HepG2 (cell line): ENCODE measurements at regions not wholly inside any gene's neighbourhood (a gene's known extent, or its start where the extent isn't known, plus 50 kb on each side); places are given as distances from the start of the nearest gene placed in this dataset.

Source experiments
- ATAC-seq: fragments of 200-7000 bp; cut with Tn5 transposase; 3 replicates; pipeline ENCODE4 v1.9.1; 2020; ENCODE audit warnings: mild to moderate bottlenecking, moderate library complexity
- BruUV-seq: library from RNA; stranded (reverse); fragments of 400-500 nt; replicated peaks from 2 replicates; lab custom pipeline; 2021; lab: Mats Ljungman, UMichigan
- CTCF ChIA-PET: fragments of 300-600 bp; formaldehyde crosslinking; extraction: SDS; loops from one replicate; lab custom pipeline; 2021; ENCODE audit warnings: low total read pairs, inconsistent platforms, low intra/inter-chr PET ratio; lab: Yijun Ruan, JAX
- POLR2A ChIA-PET: fragments of 350-600 bp; sonication (Branson Sonifier 250); formaldehyde crosslinking; loops from one replicate; lab custom pipeline; 2020; ENCODE audit warnings: antibody characterized with exemption, inconsistent platforms; lab: Yijun Ruan, JAX
- DNase-seq: peaks from one replicate; pipeline ENCODE4 v3.0.0-alpha.2; 2015; ENCODE audit warnings: low spot score
- FAIRE-seq: peaks from 3 replicates; lab custom pipeline; 2011; peaks lifted over from hg19 to GRCh38; lab: Jason Lieb, UNC
- H2AFZ ChIP-seq: one replicate; pipeline ENCODE4 v1.6.1; 2011; ENCODE audit warnings: low read length, inconsistent platforms
- H3K27ac ChIP-seq: fragments of 300-600 bp; 3 replicates; pipeline ENCODE4 v1.8.0; 2011; ENCODE audit warnings: mixed run types, mild to moderate bottlenecking, mixed read lengths, low read length, inconsistent platforms; ENCODE audit not compliant: insufficient read depth; ENCODE audit errors: extremely low read length
- H3K27me3 ChIP-seq, 2 experiments: fragments of 200-600 bp in 1 of 2; 2 replicates in 1 of 2; 3 replicates in 1 of 2; pipeline versions ENCODE4 v1.6.0 to v1.8.0; 2011; ENCODE audit warnings: low read length in 2 of 2, mild to moderate bottlenecking in 2 of 2, moderate library complexity in 2 of 2, inconsistent platforms in 1 of 2; ENCODE audit not compliant: insufficient read depth in 2 of 2, control insufficient read depth in 1 of 2
- H3K36me3 ChIP-seq, 2 experiments: fragments of 200-600 bp in 1 of 2; replicated peaks in 1 of 2; 2 replicates in 1 of 2; 3 replicates in 1 of 2; pipeline versions ENCODE4 v1.5.1 to v1.8.0; 2011; ENCODE audit warnings: low read length in 2 of 2, inconsistent platforms in 1 of 2; ENCODE audit not compliant: insufficient read depth in 2 of 2, control insufficient read depth in 1 of 2
- H3K4me1 ChIP-seq: 2 replicates; pipeline ENCODE4 v1.5.1; 2012; ENCODE audit warnings: low read length, inconsistent platforms; ENCODE audit not compliant: insufficient read depth
- H3K4me2 ChIP-seq: 2 replicates; pipeline ENCODE4 v1.6.0; 2011; ENCODE audit warnings: low read depth, low read length, inconsistent platforms
- H3K4me3 ChIP-seq, 3 experiments: fragments of 200-600 bp in 1 of 3; sonication (generic), shearing (Covaris generic) in 1 of 3; replicated peaks in 1 of 3; 2 replicates each; pipeline ENCODE4 v1.5.1; 2011 to 2016; ENCODE audit warnings: low read length in 3 of 3, inconsistent platforms in 2 of 3, low read depth in 2 of 3, mild to moderate bottlenecking in 2 of 3, control low read depth in 1 of 3, mixed read lengths in 1 of 3; ENCODE audit not compliant: insufficient read depth in 1 of 3
- H3K79me2 ChIP-seq: one replicate; pipeline ENCODE4 v1.6.1; 2011; ENCODE audit warnings: low read length, inconsistent platforms; ENCODE audit not compliant: insufficient read depth
- H3K9ac ChIP-seq: 2 replicates; pipeline ENCODE4 v1.6.0; 2011; ENCODE audit warnings: mild to moderate bottlenecking, low read depth, low read length, inconsistent platforms; ENCODE audit not compliant: insufficient read depth
- H3K9me3 ChIP-seq: 2 replicates; pipeline ENCODE4 v1.5.1; 2012; ENCODE audit warnings: mild to moderate bottlenecking, low read length
- H4K20me1 ChIP-seq: 2 replicates; pipeline ENCODE4 v1.6.0; 2011; ENCODE audit warnings: inconsistent platforms, mild to moderate bottlenecking, low read length, moderate library complexity; ENCODE audit not compliant: insufficient read depth
- BATF2 ChIP-seq: sonication (generic); formaldehyde crosslinking; IDR thresholded peaks from 2 replicates; pipeline ENCODE4 v1.8.0; 2022; ENCODE audit warnings: mild to moderate bottlenecking, missing genetic modification reagents, moderate library complexity
- CEBPB ChIP-seq: IDR thresholded peaks from 2 replicates; pipeline ENCODE4 v1.6.1; 2011; ENCODE audit warnings: low read depth, low read length, improper control_type of control experiment, borderline replicate concordance
- JARID2 ChIP-seq: sonication (generic); formaldehyde crosslinking; IDR thresholded peaks from 2 replicates; pipeline ENCODE4 v1.8.1; 2023; ENCODE audit warnings: missing genetic modification reagents, inconsistent platforms; ENCODE audit not compliant: insufficient replicate concordance
- NFKBIZ ChIP-seq: IDR thresholded peaks from 2 replicates; pipeline ENCODE4 v1.6.1; 2018; ENCODE audit warnings: missing genetic modification reagents, missing compliant biosample characterization
- NR1H2 ChIP-seq: sonication (generic); formaldehyde crosslinking; IDR thresholded peaks from 2 replicates; pipeline ENCODE4 v1.8.1; 2022; ENCODE audit warnings: low read depth, missing genetic modification reagents, borderline replicate concordance
- PITX1 ChIP-seq: sonication (generic); formaldehyde crosslinking; IDR thresholded peaks from 2 replicates; pipeline ENCODE4 v1.5.1; 2020; ENCODE audit warnings: mild to moderate bottlenecking, missing genetic modification reagents
- ZNF660 ChIP-seq: sonication (generic); formaldehyde crosslinking; IDR thresholded peaks from 2 replicates; pipeline ENCODE4 v1.5.1; 2020; ENCODE audit warnings: mild to moderate bottlenecking, low read depth, missing genetic modification reagents, borderline replicate concordance
- WGBS: methylation state at CpG from one replicate; pipeline ENCODE4 v1.1.6; 2017; ENCODE audit warnings: low lambda C conversion rate; 5-methylcytosine and 5-hydroxymethylcytosine counted together
- in situ Hi-C: cut with HindIII; loops from 2 replicates; pipeline ENCODE4 v1.10.0; 2017; ENCODE audit warnings: low pct_unique_long_range_greater_than_20kb; ENCODE audit not compliant: extremely low pct_ligation_motif_present
- intact Hi-C: fragments of 100-400 bp; cut with micrococcal nuclease; formaldehyde crosslinking; loops from one replicate; pipeline ENCODE4 v1.10.0; 2022; ENCODE audit not compliant: unreplicated experiment

DNA sequence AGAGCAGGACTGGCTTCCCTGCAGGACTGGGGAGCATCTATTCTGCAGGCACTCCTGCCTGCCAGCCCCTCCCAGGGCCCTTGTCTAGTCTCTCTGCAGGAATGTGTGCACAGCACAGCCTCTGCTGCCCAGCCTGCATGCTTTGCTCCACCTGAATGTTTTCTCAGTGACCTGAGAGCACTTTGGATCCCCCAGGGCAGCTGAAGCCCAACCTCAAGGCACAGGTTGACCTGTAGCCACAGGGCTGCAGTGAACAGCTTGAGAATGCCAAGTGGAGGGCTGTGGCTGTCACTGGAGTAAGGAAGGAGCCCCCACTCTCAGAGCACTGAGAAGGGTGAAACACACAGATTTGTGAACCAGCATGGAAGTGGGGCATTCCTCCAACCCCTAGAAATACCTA is 760.2 kb downstream of the STIM2 start (continued):
- TF ChIP-seq BATF2 (CRISPR knock-in tag) (no peak), NFKBIZ (CRISPR knock-in tag) (no peak), PITX1 (CRISPR knock-in tag) (no peak), ZNF660 (CRISPR knock-in tag) (no peak)

DNA sequence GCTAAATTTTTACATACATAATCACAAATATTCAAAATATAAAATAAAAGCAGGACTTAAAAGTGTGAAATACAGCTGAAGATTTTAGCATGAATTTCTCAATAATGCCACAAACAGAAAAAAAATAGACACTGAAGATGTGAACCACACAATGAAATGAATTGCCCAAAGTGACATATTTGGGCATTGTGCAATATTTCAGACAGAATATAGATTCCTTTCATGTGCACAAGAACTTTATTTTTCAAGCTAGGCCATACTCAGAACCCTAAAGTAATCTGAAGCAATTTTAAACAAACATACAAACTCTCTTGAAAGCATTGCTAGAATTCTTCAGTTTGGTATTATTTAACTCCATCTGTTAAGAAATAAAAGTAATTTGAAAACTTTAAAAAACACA is 764.1 kb downstream of the STIM2 start:
- Histone ChIP-seq H3K9me3 (peaks cover 25% of the 10 kb centered on the region), H3K9ac (no peak overlapping the region), H3K36me3 (no peaks in the 10 kb centered on the region), H2AFZ (no peak overlapping the region), H3K4me2 (no peak overlapping the region), H3K79me2 (no peaks in the 10 kb centered on the region), H3K27me3 (no peaks in the 10 kb centered on the region), H3K4me1 (no peaks in the 10 kb centered on the region)
- ATAC-seq (no peak), FAIRE-seq (no peak), DNase-seq (no peak)
- in situ Hi-C loops, result no loop called here
- no TSS peak for BruUV-seq
- intact Hi-C loops, result no loop called here
- CTCF ChIA-PET, result no interaction called here
- TF ChIP-seq JARID2 (CRISPR knock-in tag) (no peak), CEBPB (peak; percentile 52)
- TF ChIP-seq, all 625 proteins: peak for 1
- Histone ChIP-seq H4K20me1 (no peaks in the 10 kb centered on the region), H3K4me3 (no peak overlapping the region), H3K27ac (no peak overlapping the region)
- POLR2A ChIA-PET, result no interaction called here

DNA sequence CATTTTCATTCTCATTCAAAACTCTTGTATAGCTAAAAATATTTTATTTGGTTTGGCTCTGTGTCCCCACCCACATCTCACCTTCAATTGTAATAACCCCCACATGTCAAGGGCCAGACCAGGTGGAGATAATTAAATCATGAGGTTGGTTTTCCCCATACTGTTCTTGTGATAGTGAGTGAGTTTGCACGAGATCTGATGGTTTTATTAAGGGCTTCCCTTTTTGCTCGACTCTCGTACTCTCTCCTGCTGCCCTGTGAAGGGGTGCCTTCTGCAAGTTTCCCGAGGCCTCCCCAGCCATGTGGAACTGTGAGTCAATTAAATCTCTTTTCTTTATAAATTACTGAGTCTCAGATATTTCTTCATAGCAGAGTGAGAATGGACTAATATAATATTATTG is 768.0 kb downstream of the STIM2 start:
- BruUV-seq, result no TSS peak
- Histone ChIP-seq H3K36me3 (no peaks in the 10 kb centered on the region), H3K27me3 (no peaks in the 10 kb centered on the region), H4K20me1 (no peaks in the 10 kb centered on the region), H3K9ac (no peak overlapping the region), H3K27ac (no peak overlapping the region), H2AFZ (no peak overlapping the region), H3K4me3 (no peak overlapping the region), H3K9me3 (no peaks in the 10 kb centered on the region), H3K4me1 (no peaks in the 10 kb centered on the region), H3K4me2 (no peak overlapping the region), H3K79me2 (no peaks in the 10 kb centered on the region)
- CTCF ChIA-PET, result no interaction called here
- 2% methylated on average over 4 of the region's 4 CpGs for whole genome bisulfite sequencing
- DNase-seq (no peak), ATAC-seq (no peak), FAIRE-seq (no peak)
- intact Hi-C loops (no loop called here), in situ Hi-C loops (no loop called here)
- POLR2A ChIA-PET, result no interaction called here
- TF ChIP-seq NR1H2 (CRISPR knock-in tag), result no peak
- TF ChIP-seq, all 625 proteins: peak for 0
